K562 (cell line): ENCODE measurements at regions not wholly inside any gene's neighbourhood (a gene's known extent, or its start where the extent isn't known, plus 50 kb on each side); places are given as distances from the start of the nearest gene placed in this dataset.

Source experiments
- ATAC-seq: fragments of 200-7000 bp; cut with Tn5 transposase; 3 replicates; pipeline ENCODE4 v1.9.1; 2020; ENCODE audit warnings: moderate library complexity
- BruUV-seq: library from RNA; stranded (reverse); fragments of 400-500 nt; replicated peaks from 2 replicates; lab custom pipeline; 2021; lab: Mats Ljungman, UMichigan
- CTCF ChIA-PET: fragments of 300-600 bp; formaldehyde crosslinking; extraction: SDS; loops from one replicate; lab custom pipeline; 2021; ENCODE audit warnings: low intra/inter-chr PET ratio; lab: Yijun Ruan, JAX
- POLR2A ChIA-PET: fragments of 300-600, 350-650 bp; sonication (Branson Sonifier 250); formaldehyde crosslinking; extraction: SDS; loops from one replicate; lab custom pipeline; 2021; ENCODE audit warnings: antibody characterized with exemption, inconsistent platforms; lab: Yijun Ruan, JAX
- DNase-seq, 4 experiments: peaks; one replicate each; pipeline versions ENCODE4 v3.0.0 to v3.0.0-alpha.2; 2011 to 2018; ENCODE audit warnings: low spot score in 3 of 4, mixed read lengths in 3 of 4; ENCODE audit errors: extremely low read depth in 1 of 4
- FAIRE-seq: peaks from 2 replicates; lab custom pipeline; 2011; peaks lifted over from hg19 to GRCh38; lab: Jason Lieb, UNC
- H2AFZ ChIP-seq: 2 replicates; pipeline ENCODE4 v1.6.0; 2011; ENCODE audit warnings: low read depth, low read length, control low read depth, inconsistent platforms
- H3K27ac ChIP-seq: fragments of 200-600 bp; 3 replicates; pipeline ENCODE4 v1.8.0; 2011; ENCODE audit warnings: low read depth, mild to moderate bottlenecking, control low read depth, inconsistent platforms, low read length, moderate library complexity, mixed read lengths; ENCODE audit errors: extremely low read depth
- H3K27me3 ChIP-seq, 2 experiments: fragments of 300-600 bp in 1 of 2; 2 replicates in 1 of 2; 3 replicates in 1 of 2; pipeline versions ENCODE4 v1.6.0 to v1.8.0; 2011; ENCODE audit warnings: inconsistent platforms in 2 of 2, low read length in 2 of 2, mild to moderate bottlenecking in 1 of 2, mixed read lengths in 1 of 2, moderate library complexity in 1 of 2; ENCODE audit not compliant: control insufficient read depth in 2 of 2, insufficient read depth in 2 of 2
- H3K36me3 ChIP-seq: fragments of 300-600 bp; 3 replicates; pipeline ENCODE4 v1.8.0; 2011; ENCODE audit warnings: mild to moderate bottlenecking, low read length, inconsistent platforms; ENCODE audit not compliant: control insufficient read depth, insufficient read depth
- H3K4me1 ChIP-seq, 2 experiments: fragments of 200-600 bp in 1 of 2; replicated peaks in 1 of 2; 2 replicates in 1 of 2; 3 replicates in 1 of 2; pipeline versions ENCODE4 v1.5.1 to v1.8.0; 2011; ENCODE audit warnings: inconsistent platforms in 2 of 2, low read length in 2 of 2, mild to moderate bottlenecking in 1 of 2, mixed read lengths in 1 of 2, moderate library complexity in 1 of 2; ENCODE audit not compliant: control insufficient read depth in 2 of 2, insufficient read depth in 2 of 2
- H3K4me2 ChIP-seq: 2 replicates; pipeline ENCODE4 v1.6.1; 2011; ENCODE audit warnings: low read length, control low read depth, inconsistent platforms, mixed read lengths; ENCODE audit not compliant: insufficient read depth
- H3K4me3 ChIP-seq: fragments of 200-600 bp; sonication (generic), shearing (Covaris generic); 2 replicates; pipeline ENCODE4 v1.5.1; 2016; ENCODE audit warnings: control low read depth, inconsistent platforms
- H3K79me2 ChIP-seq: fragments of 200-600 bp; 3 replicates; pipeline ENCODE4 v1.8.0; 2011; ENCODE audit warnings: low read length, inconsistent platforms; ENCODE audit not compliant: control insufficient read depth, insufficient read depth
- H3K9ac ChIP-seq, 2 experiments: 2 replicates each; pipeline versions ENCODE4 v1.6.0 to v1.6.1; 2011; ENCODE audit warnings: low read depth in 2 of 2, low read length in 2 of 2, control low read depth in 1 of 2, inconsistent platforms in 1 of 2, mild to moderate bottlenecking in 1 of 2, mixed read lengths in 1 of 2; ENCODE audit not compliant: insufficient read depth in 1 of 2
- H3K9me1 ChIP-seq: one replicate; pipeline ENCODE4 v1.6.0; 2011; ENCODE audit warnings: inconsistent platforms, mild to moderate bottlenecking, low read length, moderate library complexity; ENCODE audit not compliant: control insufficient read depth, insufficient read depth
- H3K9me3 ChIP-seq: replicated peaks from 2 replicates; pipeline ENCODE4 v1.5.1; 2011; ENCODE audit warnings: low read depth, low read length, inconsistent platforms; ENCODE audit not compliant: control insufficient read depth, insufficient read depth
- H4K20me1 ChIP-seq: replicated peaks from 2 replicates; pipeline ENCODE4 v1.6.1; 2011; ENCODE audit warnings: low read length, inconsistent platforms, mixed read lengths; ENCODE audit not compliant: control insufficient read depth, insufficient read depth
- BMI1 ChIP-seq: fragments of 150-350 bp; IDR thresholded peaks from 2 replicates; pipeline ENCODE4 v1.6.1; 2014; ENCODE audit warnings: low read length
- HBP1 ChIP-seq: fragments of 450-650 bp; formaldehyde crosslinking; IDR thresholded peaks from 2 replicates; pipeline ENCODE4 v1.4.0; 2022; ENCODE audit warnings: missing genetic modification characterization
- HMGN3 ChIP-seq: IDR thresholded peaks from 2 replicates; pipeline ENCODE4 v1.6.1; 2011; ENCODE audit warnings: borderline replicate concordance, low read depth, mild to moderate bottlenecking, mixed read lengths, low read length; ENCODE audit not compliant: insufficient read length; ENCODE audit errors: extremely low read depth
- HOMEZ ChIP-seq: fragments of 250-450 bp; sonication (Bioruptor Pico); IDR thresholded peaks from 2 replicates; pipeline ENCODE4 v1.4.0; 2020; ENCODE audit warnings: mild to moderate bottlenecking, moderate library complexity
- MLLT1 ChIP-seq, 2 experiments: fragments of 450-650 bp; IDR thresholded peaks; 2 replicates each; pipeline ENCODE4 v1.6.1; 2016
- POLR2G ChIP-seq: fragments of 200-400 bp; formaldehyde crosslinking; IDR thresholded peaks from 2 replicates; pipeline ENCODE4 v1.6.1; 2017; ENCODE audit warnings: low read depth, mild to moderate bottlenecking, antibody characterized with exemption, low read length, moderate library complexity
- PTBP1 ChIP-seq: fragments of 200-400 bp; formaldehyde crosslinking; IDR thresholded peaks from 2 replicates; pipeline ENCODE4 v1.6.1; 2017; ENCODE audit warnings: low read depth, low read length
- RNF2 ChIP-seq: sonication (generic); IDR thresholded peaks from 2 replicates; pipeline ENCODE4 v1.6.1; 2016
- SNRNP70 ChIP-seq: fragments of 200-400 bp; formaldehyde crosslinking; optimal IDR thresholded peaks from 2 replicates; pipeline ENCODE3; 2017; ENCODE audit warnings: low read depth, low read length
- TAF1 ChIP-seq: IDR thresholded peaks from 2 replicates; pipeline ENCODE4 v1.6.1; 2011; ENCODE audit warnings: mild to moderate bottlenecking, low read length, moderate library complexity; ENCODE audit not compliant: insufficient read depth, control insufficient read depth, severe bottlenecking; ENCODE audit errors: extremely low read depth
- ZBTB9 ChIP-seq: fragments of 450-650 bp; formaldehyde crosslinking; IDR thresholded peaks from 2 replicates; pipeline ENCODE4 v1.4.0; 2020; ENCODE audit warnings: mild to moderate bottlenecking, moderate library complexity
- ZNF212 ChIP-seq: fragments of 450-650 bp; formaldehyde crosslinking; IDR thresholded peaks from 2 replicates; pipeline ENCODE4 v1.4.0; 2020; ENCODE audit warnings: mild to moderate bottlenecking
- ZNF512 ChIP-seq: IDR thresholded peaks from 2 replicates; pipeline ENCODE4 v1.6.1; 2016; ENCODE audit warnings: missing genetic modification characterization, missing compliant biosample characterization
- ZNF639 ChIP-seq, 2 experiments: fragments of 200-800 bp in 1 of 2; sonication (Bioruptor generic) in 1 of 2; sonication (generic) in 1 of 2; formaldehyde crosslinking in 1 of 2; IDR thresholded peaks in 1 of 2; conservative IDR thresholded peaks in 1 of 2; 2 replicates each; pipeline versions ENCODE4 v1.5.0 to v1.6.1; 2016 to 2020; ENCODE audit warnings: missing compliant biosample characterization in 1 of 2, missing genetic modification characterization in 1 of 2, missing genetic modification reagents in 1 of 2
- ZNF717 ChIP-seq: fragments of 250-450 bp; sonication (Bioruptor Pico); IDR thresholded peaks from 2 replicates; pipeline ENCODE4 v1.5.0; 2021
- in situ Hi-C: fragments of 300-500 bp; cut with MboI; formaldehyde crosslinking; loops from 4 replicates; pipeline ENCODE4 v1.15.0; 2018; ENCODE audit warnings: inconsistent platforms, mixed read lengths
- intact Hi-C: fragments of 100-400 bp; cut with micrococcal nuclease; formaldehyde crosslinking; loops from 2 replicates; pipeline ENCODE4 v1.14.2; 2022

- DNase-seq, result no peak
- H3K27ac ChIP-seq, result no peak overlapping the region
- H3K79me2 ChIP-seq, result no peaks in the 10 kb centered on the region
- H3K4me2 ChIP-seq, result no peak overlapping the region
- no peak for FAIRE-seq
- H3K36me3 ChIP-seq, result no peaks in the 10 kb centered on the region
- no peaks in the 10 kb centered on the region for H3K9me1 ChIP-seq
- no peaks in the 10 kb centered on the region for H3K9me3 ChIP-seq
- H4K20me1 ChIP-seq, result no peaks in the 10 kb centered on the region
- in situ Hi-C loops, result no loop called here
- ChIA-PET CTCF (no interaction called here), POLR2A (no interaction called here)
- no TSS peak for BruUV-seq
- H3K4me3 ChIP-seq, result no peak overlapping the region
- H3K9ac ChIP-seq, result no peak overlapping the region
- intact Hi-C loops, result no loop called here
- ATAC-seq, result no peak
- H3K27me3 ChIP-seq, result no peaks in the 10 kb centered on the region
- no peak overlapping the region for H2AFZ ChIP-seq
- no peaks in the 10 kb centered on the region for H3K4me1 ChIP-seq
- no peak for TF ChIP-seq ZNF717
- no peak for TF ChIP-seq BMI1
- no peak for TF ChIP-seq RNF2
- TF ChIP-seq PTBP1, result no peak
- no peak for TF ChIP-seq TAF1
- no peak for TF ChIP-seq ZNF639 (CRISPR knock-in tag; conservative IDR thresholded peaks at IDR 0.05 in 1 of 2, IDR thresholded peaks at IDR 0.05 in 1 of 2)
- no peak for TF ChIP-seq HBP1 (CRISPR knock-in tag)
- TF ChIP-seq MLLT1 (IDR thresholded peaks at IDR 0.05), result no peak
- TF ChIP-seq POLR2G, result no peak
- TF ChIP-seq ZBTB9 (CRISPR knock-in tag), result no peak
- TF ChIP-seq HOMEZ (CRISPR knock-in tag), result no peak
- TF ChIP-seq SNRNP70, result no peak
- TF ChIP-seq HMGN3, result no peak
- no peak for TF ChIP-seq ZNF212
- no peak for TF ChIP-seq ZNF512 (tag)
Observed at GRCh38 chr14:43408472-43408871, 1098.6 kb downstream of the FSCB start.
